Activated naive CD4-positive, alpha-beta T cell treated with anti-CD3 and anti-CD28 coated beads, Interleukin-2, amount 50 U/mL, for 16 hours (primary cell): ENCODE measurements at regions not wholly inside any gene's neighbourhood (a gene's known extent, or its start where the extent isn't known, plus 50 kb on each side); places are given as distances from the start of the nearest gene placed in this dataset.

ENCODE experiments used
- DNase-seq: peaks from one replicate; pipeline ENCODE4 v3.0.0-alpha.2; 2020

DNA sequence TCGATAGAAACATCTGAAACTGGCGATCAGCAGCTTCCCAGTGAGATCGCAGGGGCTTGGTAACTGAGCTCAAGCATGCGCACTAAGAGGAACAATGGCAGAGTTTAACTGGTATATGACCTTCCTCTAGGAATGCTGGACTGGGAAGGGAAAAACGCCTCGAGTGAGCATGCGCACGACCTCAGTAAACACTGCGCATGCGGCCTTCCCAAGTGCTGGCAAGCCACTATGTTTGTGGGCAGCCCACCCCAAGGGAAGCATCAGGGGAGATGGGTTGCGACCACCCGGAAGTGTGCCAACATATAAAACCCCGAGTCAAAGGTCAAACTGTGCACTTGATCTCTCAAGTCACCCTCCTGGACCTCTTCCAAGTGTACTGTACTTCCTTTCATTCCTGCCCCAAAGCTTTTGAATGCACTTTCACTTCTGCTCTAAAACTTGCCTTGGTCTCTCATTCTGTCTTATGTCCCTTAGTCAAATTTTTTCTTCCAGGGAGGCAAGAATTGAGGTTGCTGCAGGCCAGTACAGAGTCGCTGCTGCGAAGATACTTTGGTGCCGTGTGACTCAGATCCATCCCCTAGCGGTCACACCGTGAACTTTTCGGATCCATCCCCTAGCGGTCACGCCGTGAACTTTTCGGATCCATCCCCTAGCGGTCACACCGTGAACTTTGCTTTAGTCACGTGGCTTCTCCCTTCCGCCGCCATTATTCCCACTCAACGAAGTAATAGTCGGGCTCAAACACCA lies 243.3 kb downstream of the FAM43A start:
- no peak for DNase-seq

DNA sequence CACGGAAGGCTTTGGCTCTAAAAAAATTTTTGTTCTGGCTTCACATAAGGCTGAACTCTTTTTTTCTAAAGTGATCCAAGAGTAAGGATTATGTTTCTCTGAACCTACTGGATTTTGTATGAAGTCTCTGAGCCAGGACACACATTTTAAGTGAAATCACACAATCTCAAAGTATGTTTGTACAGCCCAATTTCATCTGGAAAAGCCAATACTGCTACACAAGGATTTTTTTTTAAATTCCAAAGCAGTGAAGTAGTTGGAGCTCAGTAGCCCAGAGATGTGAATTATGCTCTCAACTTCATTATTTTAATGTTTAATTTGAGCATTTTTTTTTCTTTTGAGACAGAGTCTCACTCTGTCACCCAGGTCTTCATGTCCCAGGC lies 243.9 kb downstream of the FAM43A start:
- no peak for DNase-seq

DNA sequence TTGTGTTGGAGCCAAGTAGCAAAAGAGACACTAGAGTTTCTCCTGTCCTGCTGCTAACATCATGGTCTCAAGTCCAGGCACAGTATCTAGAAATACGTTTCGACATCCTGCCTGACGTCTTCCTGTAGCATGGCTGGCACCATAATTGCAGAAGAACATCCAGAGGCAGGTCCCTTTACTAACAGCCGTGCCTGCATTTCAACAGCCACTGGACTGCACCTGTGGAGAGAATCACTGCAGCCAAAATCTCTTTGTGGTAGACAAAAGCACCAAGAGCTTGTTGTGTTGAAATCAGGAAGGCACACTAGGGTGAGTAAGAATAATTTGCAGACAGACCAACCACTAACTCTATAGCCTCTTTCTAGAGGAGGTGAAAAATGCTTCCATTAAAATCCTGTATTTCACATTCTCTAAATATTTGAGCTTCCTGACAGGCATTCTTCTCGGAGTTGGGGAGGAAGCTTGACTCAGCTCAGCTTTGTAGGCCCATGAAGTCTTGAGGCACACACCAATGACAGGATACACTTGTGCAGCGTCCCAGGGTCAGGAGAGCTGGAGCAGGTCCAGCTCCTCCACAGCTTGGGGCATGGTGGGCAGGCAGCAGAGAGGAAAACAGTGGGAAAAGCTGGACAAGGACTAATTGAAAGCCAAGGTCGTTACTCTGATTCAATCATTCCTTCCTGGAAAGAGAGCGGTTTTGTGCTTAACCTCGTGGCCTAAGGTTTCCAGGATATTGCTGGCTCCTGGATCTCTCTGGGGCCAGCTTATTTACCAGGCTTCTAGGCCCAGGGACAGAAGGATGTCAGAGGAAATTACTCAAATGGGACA lies 244.9 kb downstream of the FAM43A start:
- no peak for DNase-seq

DNA sequence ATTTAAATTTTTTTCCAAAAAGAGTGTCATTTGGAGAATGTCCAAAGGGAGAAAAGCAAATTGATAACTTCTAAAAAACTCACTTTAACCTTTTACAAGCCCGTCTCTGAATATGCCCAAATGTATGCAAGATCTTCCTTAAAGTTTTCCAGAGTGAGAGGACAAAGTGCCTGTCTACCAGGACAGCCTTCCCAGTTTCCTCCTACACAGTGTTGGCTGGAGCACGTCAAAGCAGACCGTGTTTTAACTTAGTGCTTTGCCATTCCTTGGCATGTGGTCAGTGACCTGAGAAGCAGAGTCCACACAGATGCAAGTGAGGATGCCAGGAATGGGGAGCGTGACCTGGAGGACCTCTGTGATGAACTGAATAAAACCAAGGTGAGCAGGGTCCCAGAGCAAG lies 245.7 kb downstream of the FAM43A start:
- DNase-seq, result no peak

DNA sequence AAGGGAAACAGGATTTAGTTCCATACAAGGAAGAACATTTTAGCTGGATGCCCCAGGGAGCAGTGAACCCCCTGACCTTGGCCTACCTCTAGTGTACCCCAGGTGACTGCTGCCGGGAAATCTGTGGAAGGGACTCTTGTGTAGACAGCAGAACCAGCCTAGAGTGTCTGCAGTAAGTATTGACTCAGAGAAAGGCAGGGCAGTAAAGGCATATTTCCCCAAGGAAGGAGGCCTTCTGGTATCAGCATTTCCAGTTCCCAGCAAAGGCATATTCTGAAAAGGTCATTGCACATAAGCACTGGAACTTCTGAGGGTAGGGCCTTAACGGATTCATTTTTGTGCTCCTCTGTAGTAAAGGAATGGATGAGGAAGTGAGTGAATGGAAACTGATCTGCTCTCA lies 246.2 kb downstream of the FAM43A start:
- no peak for DNase-seq

DNA sequence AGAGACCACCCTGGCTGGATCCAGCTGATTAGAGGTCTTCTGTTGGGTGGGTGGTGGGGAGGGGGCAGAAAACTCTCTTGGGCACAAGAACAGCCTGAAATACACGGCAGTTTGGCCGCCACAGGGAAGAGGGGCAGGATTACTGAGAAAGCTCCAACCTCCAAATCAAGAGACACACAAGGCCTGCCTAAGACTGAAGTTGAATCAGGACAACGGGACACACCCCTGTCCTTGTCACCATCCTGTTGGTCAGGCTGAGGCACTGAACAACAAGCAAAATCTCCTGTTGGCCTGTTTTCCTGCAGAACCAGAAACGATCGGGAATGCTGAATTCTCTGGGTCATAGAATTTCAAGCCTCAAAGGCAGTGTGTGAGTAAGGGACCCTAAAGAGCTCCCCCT lies 247.8 kb downstream of the FAM43A start:
- DNase-seq, result no peak

DNA sequence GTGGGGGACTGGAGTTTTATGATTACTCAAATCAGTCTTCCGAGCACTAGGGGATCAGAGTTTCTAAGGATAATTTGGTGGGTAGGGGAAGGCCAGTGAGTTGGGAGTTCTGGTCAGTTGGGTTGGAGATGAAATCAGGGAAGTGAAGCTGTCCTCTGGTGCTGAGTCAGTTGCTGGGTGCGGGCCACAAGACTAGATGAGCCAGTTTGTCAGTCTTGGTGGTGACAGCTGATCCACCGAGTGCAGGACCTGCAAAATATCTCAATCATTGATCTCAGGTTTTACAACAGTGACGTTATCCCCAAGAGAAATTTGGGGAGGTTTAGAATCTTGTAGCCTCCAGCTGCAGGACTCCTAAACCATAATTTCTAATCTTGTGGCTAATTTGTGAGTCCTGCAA lies 249.4 kb downstream of the FAM43A start:
- no peak for DNase-seq

DNA sequence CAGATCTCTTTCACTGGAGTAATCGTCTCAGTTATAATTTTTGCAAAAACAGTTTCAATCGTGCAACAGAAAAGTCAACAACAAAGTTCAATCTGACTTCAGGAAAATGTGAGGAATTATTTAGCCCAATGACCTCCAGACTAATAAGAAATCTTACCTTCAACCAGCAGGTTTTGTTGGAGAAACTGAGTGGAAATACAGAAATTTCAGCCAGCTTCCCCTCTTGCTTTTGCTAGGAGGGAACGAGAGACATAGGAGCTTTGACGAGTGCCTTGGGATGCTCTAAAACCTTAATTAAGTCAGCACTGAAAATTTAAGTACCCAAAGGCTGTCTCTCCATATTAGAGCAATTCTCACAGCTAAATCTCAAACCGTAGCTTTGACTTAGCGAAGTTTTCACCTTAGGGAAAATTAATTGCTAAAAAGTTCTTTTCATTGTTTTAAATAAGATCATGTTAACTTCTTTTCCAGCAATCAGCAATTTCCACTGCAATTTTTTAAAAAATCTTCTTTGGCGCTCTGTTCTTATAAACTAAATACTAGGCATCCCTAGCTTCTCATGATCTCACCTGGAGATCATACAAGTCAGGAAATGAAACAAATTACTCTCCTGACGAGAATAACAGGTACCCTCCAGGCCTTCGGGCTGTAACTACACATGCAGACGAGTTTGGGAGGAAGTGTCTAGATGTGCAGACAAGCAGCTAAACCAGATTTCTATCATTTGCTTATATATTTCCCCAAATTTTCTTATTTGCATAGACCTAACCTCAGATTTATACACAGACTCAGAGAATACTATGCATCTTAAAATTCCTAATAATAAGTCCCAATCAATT lies 250.2 kb downstream of the FAM43A start:
- no peak for DNase-seq

DNA sequence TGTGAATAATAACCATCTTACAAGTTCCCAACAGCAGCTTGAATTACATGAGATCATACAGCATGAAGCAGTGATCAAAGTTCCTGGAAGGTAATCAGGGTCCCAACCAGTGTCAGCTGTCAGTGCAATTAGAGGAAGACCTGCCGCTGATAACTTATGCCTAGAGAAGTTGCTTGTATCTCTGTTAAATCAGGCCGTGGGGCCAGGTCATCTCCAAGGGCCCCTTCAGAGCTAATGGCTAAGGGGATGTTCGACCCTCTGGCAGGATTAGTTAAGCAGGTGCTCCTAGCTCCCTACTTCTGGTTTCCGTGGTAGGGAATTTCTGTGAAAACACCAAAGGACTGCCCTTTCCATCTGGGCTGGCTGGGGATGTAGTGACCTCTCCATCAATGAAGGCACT lies 251.0 kb downstream of the FAM43A start:
- no peak for DNase-seq

DNA sequence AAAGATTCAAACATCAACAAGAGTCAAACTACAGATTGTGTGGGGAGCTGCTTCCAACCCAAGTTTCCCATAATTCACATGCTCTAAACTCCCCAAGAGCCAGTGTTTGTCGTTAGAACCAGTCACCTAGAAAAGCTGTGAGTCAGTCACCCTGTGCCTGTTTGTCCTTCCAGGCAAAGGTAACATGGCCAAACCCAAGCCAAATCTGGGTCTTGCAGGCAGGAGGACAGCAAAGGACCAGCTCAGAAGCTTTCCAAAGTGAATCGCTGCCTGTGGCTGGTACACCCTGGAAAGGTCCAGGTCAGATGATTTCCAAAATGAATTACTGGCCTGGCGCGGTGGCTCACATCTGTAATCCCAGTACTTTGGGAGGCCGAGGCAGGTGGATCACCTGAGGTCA lies 251.5 kb downstream of the FAM43A start:
- DNase-seq, result no peak

DNA sequence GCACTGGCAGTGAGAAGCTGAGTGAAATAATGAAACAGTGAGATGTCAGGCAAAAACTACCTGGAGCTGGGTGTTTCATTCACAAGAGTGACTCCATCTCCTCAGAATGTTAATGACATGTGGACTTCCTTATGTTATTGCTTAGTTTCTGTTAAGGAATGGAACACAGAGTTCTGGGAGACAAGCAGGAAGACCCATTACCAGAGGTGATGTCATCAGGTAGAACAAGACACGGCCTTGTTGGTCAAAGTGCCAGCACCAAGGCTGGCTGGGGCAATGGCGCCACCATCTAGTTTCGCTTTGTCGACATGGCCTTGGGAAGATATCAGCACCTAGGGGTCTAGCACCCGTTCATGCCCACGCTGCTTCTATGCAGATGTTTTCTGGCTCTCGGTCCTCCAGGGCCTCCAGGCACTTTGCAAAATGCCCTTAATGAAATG lies 252.2 kb downstream of the FAM43A start:
- no peak for DNase-seq

DNA sequence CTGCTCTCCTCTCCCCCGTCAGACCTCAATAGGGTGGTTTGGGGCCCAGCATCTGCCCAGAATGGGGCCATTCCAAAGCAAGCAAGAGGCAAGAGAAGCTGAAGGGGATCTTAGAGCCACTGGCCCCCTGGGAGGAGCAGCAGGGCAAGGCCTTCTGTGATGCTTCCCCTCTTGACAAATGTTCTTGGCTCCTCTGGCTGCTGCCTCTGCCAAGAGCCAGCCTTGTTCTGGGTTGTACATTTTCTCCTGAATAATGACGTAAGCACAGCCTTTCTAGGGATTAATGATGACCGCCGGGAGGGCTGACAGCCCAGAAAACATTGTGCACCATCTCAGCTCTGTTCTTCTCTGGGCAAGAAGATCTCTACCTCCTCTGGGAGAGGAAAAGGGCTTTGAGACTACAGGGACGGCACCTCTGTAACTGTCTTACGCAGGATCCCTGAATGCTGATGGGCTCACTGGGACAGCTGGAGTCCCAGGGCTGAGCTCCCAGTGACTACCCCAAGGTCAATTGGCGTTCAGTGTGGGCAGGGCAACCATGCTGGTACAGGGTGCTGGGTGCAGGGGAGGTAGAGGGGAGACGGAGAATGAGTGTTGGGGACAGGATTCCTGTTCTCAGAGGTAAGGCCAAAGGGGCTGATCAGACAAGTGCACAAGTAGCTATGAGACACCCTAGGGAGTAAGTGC lies 253.3 kb downstream of the FAM43A start:
- DNase-seq, result no peak

DNA sequence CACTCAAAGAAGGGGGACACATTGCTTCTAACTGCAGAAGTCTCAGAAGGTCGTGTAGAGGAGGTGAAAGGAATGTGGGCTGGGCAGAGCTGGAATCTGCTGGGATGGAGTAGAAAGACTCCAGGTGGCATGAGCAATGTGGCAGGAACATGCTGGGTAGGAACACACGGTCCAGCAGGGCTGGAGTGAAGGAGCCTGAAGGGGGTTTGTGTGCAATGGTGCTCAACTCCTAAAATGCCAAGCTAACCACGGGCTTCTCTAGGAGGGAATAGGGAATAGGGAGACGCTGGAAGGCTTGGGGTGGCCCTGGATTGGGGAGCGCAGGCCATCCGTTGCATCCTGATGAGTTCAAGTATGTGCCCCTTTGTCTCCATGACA lies 253.8 kb downstream of the FAM43A start:
- no peak for DNase-seq

DNA sequence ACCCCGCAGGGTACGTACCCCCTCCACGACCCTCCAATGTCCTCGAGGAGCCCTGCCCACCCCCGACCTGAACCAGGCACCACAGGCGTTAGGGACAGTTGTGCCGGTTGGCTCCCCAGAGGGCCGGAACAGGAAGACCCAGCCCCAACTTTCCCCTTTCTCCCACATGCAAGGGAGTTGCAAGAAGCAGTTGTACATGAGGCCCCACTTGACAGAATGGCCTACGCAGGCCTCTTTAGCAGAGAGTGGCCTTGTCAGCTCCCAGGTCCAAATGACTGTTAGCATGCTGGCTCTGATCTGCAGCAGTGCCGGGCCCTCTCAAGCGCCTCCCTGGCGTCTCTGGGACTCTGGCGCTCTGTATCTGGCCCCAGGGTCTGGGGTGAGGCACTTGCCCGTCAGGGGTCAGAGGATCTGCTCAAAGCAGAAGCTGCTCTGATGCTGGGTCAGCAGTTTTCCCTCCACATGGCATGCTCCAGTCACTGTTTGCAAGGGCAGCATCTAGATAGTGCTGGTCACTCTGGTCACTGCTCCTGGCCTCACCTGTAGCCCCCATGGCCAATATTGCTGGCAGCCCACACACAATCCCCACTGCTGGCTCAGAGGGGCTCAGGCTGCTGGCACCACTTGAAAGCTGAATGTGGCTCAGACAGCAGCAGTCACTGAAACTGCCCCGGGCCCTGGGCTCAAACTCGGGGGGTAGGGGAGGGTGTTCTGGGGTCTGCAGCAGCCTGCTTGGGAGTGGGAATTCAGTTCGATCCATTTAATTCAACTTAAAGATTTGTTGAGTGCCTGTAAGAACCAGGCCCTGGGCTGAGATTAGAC lies 254.5 kb downstream of the FAM43A start:
- DNase-seq, result no peak

DNA sequence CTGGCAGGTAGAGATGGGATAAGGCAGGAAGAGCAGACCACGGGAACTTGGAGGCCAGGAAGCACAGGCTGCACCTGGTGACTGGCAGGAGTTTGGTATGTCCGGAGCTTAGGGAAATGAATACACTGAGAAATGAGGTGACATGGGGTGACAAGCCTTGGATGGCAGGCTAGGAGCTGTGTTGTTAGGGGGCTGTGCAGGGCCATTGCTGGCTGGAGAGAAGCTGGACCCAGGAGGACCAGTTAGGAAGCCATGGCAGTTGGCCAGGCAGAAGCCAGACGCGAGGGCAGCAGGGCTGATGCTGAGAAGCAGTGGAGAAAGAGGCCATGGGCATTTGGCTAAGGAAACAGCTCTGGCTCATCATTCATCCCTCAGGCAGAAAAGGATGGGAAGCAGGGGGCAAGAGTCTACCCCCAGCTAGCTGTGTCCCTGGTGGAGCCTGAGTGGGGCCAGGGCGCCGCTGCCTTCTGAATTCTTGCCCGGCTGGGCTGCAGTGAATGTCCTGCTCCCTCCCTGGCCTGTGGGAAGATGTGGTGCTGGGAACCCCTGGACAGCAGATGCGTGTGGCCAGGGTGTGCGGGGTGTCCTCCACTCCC lies 255.8 kb downstream of the FAM43A start:
- DNase-seq, result no peak

DNA sequence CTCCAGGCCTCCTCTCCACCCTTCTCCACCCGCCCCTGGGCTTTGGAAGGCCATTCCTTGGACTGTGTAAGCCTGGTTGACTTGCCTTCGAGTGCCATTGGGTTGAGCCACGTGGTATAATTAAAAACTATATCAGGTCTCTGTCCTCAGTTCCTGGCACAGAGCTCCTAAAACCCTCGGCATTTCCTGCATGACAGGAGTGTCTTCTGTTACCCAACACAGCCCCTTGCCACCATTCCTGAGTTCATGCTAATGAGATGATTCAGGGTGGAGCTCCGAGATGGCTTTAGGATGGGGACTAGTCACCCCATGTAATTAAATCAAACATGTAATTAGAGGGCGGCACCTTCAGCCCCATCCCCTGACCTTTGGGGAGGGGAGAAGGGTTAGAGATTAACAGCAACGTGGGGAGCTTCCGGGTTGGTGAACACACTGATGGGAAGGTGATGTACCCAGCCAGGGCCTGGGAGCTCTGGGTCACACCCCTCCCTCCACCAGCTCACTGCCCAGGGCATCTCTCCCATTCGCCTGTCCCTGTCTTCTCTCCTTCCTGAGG lies 256.4 kb downstream of the FAM43A start:
- DNase-seq, result no peak

DNA sequence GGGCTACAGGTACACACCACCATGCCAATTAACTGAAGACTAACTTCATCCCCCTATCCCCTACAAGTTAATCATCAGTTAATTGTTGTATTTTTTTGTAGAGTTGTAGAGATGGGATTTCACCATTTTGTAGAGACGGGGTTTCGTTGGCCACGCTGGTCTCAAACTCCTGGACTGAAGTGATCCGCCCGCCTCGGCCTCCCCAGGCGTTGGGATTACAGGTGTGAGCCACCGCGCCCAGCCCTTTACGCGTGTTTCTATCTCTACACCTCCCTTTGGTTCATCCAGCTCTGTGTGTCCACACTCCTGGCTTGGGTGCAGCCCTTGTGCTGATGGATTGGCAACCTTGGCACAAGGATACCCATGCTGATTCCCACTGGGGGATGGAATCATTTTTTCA lies 258.8 kb downstream of the FAM43A start:
- DNase-seq, result no peak

DNA sequence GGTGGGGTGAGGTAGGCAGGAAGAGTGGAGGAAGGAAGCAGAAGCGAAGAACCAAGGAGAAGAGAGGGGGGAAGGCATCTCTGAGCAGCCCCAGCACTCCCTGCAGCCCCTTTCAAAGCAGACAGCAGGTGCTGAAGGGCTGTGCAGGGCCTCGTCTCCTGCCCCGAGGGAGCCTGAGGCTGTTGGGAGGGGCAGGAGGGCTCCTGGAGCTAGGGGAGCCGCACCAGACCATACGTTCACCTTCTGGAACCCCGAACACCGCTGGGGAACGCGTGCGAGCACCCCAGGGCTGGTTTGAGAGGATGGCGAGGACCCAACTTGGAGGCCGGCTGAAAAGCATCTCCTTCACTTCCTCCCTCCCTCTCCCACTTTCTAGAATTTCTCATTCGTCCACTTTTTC lies 259.8 kb downstream of the FAM43A start:
- no peak for DNase-seq

DNA sequence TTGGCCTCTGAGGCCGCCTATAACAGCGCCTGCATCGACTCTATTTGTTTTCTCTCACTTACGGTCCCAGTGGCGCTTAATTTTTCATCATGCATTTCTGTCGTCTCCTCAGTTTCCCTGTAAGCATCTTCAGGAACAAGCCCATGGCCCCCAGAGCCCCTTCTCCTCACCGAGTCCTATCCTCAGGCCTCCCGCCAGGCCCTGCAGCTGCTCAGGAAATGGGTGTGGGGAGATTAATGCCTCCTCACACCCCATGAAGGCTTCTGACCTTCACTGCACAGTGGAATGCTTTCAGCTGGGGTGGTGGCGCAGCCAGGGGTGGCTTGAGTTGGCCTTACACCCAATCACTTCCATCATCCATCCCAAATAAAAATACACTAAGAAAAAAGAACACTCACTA lies 260.4 kb downstream of the FAM43A start:
- DNase-seq, result no peak

DNA sequence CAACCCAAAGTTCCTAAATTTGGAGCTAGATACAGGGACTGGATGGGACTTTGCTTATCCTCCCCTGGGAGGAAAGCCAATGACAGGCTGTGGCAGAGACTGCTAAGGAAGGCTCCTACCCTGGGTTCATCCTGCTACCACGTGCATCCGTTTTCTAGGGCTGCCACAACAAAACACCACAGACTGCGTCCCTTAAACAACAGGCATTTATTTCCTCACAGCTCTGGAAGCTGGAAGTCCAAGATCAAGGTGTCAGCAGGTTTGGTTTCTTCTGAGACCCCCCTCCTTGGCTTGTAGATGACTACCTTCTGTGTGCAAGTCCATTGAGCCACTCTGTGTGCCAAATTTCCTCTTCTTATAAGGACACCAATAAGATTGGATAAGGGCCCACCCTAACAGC lies 263.9 kb downstream of the FAM43A start:
- DNase-seq, result no peak

DNA sequence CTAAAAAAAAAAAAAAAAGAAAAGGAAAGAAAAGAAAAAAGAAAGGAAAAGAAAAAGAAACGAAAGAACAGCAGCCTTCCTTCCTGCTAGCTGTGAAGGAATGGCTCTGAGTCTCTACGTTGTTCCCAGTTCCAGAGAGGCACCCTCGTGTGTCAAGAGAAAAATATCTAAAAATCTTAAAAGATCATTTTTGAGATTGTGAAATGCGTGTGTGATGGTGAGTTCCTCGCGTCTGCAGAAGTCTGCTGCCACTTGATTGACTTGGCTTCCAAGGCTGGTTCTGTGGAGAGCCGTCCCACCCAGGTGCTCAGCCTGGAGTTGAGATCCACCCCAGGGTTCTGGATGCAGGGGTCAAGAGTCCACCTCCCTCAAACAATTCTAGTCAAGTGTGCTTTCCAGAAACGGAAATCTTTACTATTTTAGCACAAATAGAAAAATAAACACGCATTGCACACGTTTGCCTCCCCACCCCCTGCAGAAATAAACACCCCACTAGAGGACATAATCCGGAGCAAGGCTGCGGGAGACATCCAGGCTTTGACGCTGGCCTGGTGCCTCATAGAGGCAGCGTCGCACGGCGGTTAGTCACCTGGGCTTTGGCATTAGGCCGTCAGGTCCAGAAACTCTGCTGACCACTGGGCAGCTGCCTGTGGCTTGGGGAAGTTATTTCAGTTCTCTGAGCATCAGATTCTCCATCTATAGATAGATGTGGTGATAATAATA lies 265.4 kb downstream of the FAM43A start:
- DNase-seq, result no peak
